Non-pigmented ciliary epithelial cell (primary cell): ENCODE measurements at regions not wholly inside any gene's neighbourhood (a gene's known extent, or its start where the extent isn't known, plus 50 kb on each side); places are given as distances from the start of the nearest gene placed in this dataset.
"Not testable (repeated sequence)": the region's sequence is repeated elsewhere in the genome, so short reads cannot be mapped to it uniquely, and the experiment has no call there.

Experiments
- DNase-seq: peaks from one replicate; pipeline ENCODE4 v3.0.0-alpha.2; 2010; ENCODE audit warnings: low read depth

DNA sequence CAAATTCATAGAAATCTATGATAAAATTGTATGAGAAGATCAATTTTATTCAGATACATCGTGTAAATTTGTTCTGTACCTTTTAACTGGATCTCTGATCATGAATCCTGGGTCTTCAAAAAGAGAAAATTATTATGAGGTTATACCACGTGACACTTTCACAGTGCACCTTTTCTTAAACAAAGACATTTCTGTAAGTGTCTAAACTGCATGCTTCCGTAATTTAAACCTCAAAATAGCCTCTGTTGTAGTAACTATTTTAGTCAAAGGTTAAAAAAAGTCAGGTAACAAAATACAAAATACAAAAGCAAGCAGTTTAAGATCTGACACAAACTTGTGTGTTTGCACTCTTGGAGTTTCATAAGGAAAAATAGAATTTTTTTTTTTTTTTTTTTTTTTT is 171.3 kb downstream of the SPIN4 start:
- not testable (repeated sequence) for DNase-seq

- not testable (repeated sequence) for DNase-seq
Observed at GRCh38 chrX:63176578-63176977, 174.6 kb downstream of the SPIN4 start.

GRCh38 chrX:63173841-63174718 is 177.1 kb downstream of the SPIN4 start:
- not testable (repeated sequence) for DNase-seq

- not testable (repeated sequence) for DNase-seq
Observed at GRCh38 chrX:63169416-63169815, 181.7 kb downstream of the SPIN4 start.

GRCh38 chrX:63168949-63169348 is 182.2 kb downstream of the SPIN4 start:
- DNase-seq, result not testable (repeated sequence)

GRCh38 chrX:63167002-63167401 is 184.1 kb downstream of the SPIN4 start:
- DNase-seq, result not testable (repeated sequence)

- not testable (repeated sequence) for DNase-seq
Observed at GRCh38 chrX:63160994-63161393, 190.1 kb downstream of the SPIN4 start.

GRCh38 chrX:63160340-63160739 is 190.8 kb downstream of the SPIN4 start:
- DNase-seq, result not testable (repeated sequence)

DNA sequence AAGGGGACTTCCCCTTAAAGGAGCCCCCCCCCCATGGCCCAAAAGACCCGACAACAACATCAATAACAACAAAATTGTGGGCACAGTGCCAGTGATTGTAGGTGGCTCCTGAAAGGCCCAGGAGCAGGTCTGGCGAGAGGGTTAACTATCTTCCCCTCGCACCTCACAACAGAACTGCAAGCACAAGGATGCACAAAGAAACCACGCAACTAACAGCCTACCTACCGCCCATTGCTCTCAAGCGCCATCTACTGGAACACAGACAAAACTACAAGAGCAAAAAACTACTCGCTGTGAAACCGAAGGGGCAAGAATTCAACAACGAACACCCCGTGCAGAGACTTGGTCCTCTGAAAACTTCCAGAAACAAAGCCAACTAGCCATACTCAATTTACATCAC is 205.6 kb downstream of the SPIN4 start:
- not testable (repeated sequence) for DNase-seq

DNA sequence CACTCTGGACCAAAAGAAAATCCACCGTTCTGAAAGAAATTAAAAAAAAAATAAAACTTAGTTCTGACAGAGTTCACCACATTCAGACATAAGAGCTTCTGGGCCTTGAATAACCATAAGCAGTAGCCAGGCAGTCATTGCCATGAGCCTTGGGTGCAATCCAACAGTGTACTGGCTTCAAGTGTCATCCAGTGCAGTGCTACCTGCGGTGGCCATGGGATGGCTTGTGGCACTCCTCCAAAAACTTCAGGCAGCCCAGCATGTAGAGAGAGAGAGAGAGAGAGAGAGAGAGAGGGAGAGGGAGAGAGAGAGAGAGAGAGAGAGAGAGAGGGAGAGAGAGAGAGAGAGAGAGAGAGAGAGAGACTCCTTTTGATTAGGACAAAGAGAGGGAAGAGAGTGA is 208.5 kb downstream of the SPIN4 start:
- DNase-seq, result not testable (repeated sequence)

DNA sequence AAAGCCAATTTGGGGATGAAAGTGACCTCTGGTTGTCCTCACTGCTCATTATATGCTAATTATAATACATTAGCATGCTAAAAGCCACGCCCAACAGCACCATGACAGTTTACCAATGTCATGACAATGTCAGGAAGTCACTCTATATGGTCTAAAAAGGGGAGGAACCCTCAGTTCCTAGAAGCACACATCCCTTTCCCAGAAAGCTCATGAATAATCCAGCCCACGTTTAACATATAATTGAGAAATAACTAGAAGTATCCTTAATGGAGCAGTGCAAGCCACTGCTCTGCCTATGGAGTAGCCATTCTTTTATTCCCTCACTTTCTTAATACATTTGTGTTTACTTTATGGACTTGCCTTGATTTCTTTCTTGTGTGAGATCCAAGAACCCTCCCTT is 215.3 kb downstream of the SPIN4 start:
- DNase-seq, result not testable (repeated sequence)

DNA sequence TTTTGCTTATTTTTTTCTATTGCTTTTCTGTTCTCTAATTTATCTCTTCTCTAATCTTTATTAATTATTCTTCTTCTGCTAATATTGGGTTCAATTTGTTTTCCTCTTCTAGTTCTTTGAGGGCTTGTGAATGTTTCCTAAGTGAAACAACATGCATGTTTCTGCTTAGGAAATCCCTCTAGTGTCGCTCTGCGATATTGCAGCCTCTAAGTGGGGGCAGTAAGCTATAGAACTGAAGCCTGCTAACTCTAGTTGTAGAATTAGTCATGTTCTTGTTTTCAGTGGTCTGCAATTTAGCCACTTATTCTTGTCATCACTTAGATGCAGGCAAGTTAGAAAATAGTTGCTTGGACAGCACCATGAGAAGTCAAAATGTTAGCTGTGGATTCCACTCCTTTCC is 222.6 kb downstream of the SPIN4 start:
- peak; percentile 1 for DNase-seq

DNA sequence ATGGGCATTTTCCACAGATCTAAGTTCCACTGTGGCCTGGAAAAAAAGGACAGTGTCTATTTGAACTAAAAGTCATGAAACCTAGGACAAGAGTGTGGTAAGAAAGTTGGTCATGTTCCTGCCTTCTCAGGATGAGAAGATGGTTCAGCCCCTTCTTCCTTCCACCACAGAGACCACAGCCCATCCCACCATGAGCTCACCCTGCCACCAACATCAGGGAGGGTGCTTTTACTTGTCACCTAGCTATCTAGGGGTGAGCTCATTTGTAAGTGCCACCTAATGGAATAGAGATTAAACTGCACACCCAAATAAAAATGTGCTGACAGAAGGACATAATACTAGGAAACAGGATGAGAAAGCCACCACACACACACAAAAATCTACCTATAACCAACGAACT is 235.9 kb downstream of the SPIN4 start:
- DNase-seq, result no peak

DNA sequence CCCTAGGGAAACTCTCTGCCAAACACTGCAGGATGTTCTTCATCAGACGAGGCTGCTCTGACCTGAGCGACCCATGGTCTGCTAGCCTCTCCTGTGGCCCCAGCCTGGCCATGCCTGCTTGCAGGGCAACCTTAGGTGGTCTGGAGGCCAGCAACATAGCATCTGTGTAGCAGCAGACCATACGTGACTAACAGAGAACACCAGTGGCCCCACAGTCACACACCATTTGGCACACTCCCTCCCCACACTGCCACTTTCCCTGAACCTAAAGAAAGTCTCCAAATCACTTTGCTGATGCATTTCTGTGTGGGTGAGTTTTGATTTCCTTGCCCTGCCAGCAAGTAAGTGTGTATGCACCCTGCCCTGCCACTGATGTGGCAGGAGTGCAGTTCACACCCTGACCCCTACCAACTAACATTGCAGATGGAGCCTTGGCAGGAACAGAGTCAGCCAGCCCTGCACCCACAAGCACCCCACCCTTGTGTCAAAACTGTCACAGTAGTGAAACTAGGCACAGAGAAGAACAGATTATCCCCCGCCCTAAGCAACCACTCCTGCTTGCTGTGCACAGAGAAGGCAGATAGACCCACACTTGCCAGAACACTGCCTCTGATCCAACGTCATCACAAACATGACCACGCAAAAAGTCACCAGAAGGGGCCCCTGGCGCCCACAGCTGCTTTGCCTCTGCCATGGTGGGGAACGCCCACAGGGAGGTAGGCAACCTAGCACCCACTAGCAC is 249.1 kb downstream of the SPIN4 start:
- DNase-seq, result no peak

DNA sequence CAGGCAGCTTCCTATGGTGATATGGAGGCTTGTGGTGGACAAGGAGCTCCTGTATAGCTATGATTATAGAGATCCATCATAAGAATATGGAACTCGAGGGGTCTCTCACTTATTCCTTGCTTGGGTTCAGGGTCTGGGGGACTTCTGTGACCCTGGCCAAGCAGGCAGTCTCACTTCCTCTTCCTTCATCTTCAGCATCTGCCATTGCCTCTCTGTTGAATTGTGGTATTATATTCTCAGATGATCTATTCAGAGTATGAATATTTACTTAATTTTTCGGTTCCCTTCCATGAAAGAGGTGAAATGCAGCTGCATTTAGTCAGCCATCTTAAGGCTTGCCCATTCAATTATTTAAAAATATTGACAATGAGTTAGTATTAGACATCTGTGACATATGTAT is 292.9 kb downstream of the SPIN4 start:
- no peak for DNase-seq

GRCh38 chrX:63050225-63050624 is 300.9 kb downstream of the SPIN4 start:
- no peak for DNase-seq

- no peak for DNase-seq
Observed at GRCh38 chrX:63032811-63033210, 318.3 kb downstream of the SPIN4 start.

GRCh38 chrX:63013549-63013948 is 337.6 kb downstream of the SPIN4 start:
- DNase-seq, result no peak

DNA sequence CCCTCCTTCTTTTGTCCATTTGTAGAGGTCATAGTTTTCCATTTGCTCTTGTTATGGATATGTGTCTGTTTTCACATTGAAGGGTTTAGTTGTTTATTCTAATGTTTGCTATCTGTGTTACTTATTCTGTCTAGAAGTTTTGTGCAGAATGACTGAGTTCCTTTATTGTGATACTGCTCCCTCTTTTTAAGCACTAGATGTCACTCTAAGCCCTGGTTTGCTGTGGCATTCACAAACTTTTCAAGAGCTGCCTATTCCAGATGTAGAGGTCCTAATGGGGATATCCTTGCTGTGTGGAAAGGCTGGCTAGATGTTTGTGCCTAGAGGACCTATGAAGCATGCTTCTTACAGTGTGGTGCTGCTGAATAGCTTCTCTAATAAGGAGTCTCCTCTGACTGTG is 338.6 kb downstream of the SPIN4 start:
- DNase-seq, result no peak

GRCh38 chrX:63000196-63000595 is 350.9 kb downstream of the SPIN4 start:
- DNase-seq, result not testable (repeated sequence)
